Erythroblast (primary cell): ENCODE measurements at regions not wholly inside any gene's neighbourhood (a gene's known extent, or its start where the extent isn't known, plus 50 kb on each side); places are given as distances from the start of the nearest gene placed in this dataset.

ENCODE experiments used
- GATA1 ChIP-seq: IDR thresholded peaks from 2 replicates; pipeline ENCODE4 v1.6.1; 2011; ENCODE audit warnings: low read depth, mild to moderate bottlenecking, control low read depth, low read length, moderate library complexity
- POLR2A ChIP-seq: IDR thresholded peaks from 2 replicates; pipeline ENCODE4 v1.6.1; 2011; ENCODE audit warnings: mild to moderate bottlenecking, low read length

DNA sequence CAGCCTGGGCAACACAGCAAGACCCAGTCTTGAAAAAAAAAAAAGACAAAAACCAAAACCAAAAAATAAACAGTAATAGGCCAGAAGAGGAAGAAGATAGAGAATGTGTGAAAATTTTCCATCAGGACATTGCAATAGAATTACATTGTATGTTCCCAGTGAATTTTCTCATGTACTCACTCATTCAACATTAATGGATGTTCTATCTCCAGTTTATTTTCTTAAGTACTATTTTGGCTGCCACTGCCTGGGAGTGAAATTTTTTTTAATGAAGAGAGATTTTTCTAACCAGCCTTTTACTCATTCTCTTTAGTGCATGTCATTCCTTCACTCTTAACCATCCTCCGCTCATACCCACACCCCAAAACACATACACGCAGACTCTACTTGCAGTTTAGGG, 282.8 kb downstream of the ALDH8A1 start:
- TF ChIP-seq POLR2A, result no peak
- TF ChIP-seq GATA1, result no peak
